ENCODE measurements at regions not wholly inside any gene's neighbourhood (a gene's known extent, or its start where the extent isn't known, plus 50 kb on each side); places are given as distances from the start of the nearest gene placed in this dataset.

DNA sequence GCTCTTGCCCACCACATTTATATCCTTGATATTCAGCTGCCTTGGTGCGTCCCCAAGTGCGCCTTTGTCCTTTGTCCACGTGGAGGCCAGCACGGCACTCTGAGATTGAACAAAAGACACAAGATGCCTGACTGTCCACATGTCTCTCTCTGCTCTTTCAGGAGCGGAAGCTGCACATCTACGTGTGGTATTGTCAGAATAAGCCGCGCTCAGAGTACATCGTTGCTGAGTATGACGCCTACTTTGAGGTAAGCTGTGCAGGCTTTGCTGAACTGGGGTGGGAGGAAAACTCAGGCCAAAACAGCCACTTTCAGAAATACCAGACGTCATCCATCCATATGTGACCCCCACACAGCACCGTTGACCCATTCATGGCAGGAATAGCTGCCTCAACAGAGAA is 72.0 kb upstream of the UMPS start:
- Histone ChIP-seq H3K36me3 (no peaks in the 10 kb centered on the region), H3K9me3 (no peaks in the 10 kb centered on the region), H3K27ac (no peak overlapping the region), H3K4me3 (replicated peaks in 1 of 3) (no peak overlapping the region), H3K4me1 (no peaks in the 10 kb centered on the region), H3K27me3 (no peaks in the 10 kb centered on the region)
- DNase-seq: no peak
- intact Hi-C loops (cut with DNase I): no loop called here
- WGBS, 2 donors: 91 to 94% methylated on average over 12 of the region's 12 CpGs
- no peak for TF ChIP-seq POLR2A (IDR thresholded peaks at IDR 0.05)

GRCh38 chr3:124659175-124659574 is 71.1 kb upstream of the UMPS start:
- H3K36me3 ChIP-seq: no peaks in the 10 kb centered on the region
- intact Hi-C loops (cut with DNase I): no loop called here
- no peak for DNase-seq
- H3K4me1 ChIP-seq: no peaks in the 10 kb centered on the region
- H3K4me3 ChIP-seq (replicated peaks in 1 of 3): no peak overlapping the region
- WGBS, 2 donors: 0 to 92% methylated on average over 1 of the region's 1 CpG
- H3K27ac ChIP-seq: no peak overlapping the region
- H3K27me3 ChIP-seq: no peaks in the 10 kb centered on the region
- no peaks in the 10 kb centered on the region for H3K9me3 ChIP-seq
- TF ChIP-seq POLR2A (IDR thresholded peaks at IDR 0.05): no peak

DNA sequence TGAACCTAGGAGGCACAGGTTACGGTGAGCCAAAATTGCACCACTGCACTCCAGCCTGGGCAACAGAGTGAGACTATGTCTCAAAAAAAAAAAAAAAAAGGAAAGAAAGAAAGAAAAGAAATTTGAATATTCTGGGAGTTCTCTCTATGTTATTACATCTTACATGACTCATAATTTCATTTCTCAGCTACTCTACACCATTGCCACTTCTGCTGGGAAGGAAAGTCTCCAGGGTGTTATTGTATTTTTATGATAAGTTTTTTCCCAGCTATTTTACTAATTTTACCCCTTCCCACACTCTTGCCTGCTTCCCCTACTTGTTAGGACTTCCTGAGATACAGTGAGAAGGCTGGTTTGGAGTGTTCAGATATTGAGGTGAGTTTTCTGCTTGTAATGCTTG is 69.7 kb upstream of the UMPS start:
- 100% methylated on average over 1 of the region's 1 CpG for WGBS, 2 donors

GRCh38 chr3:124663690-124664089 is 66.6 kb upstream of the UMPS start:
- no peaks in the 10 kb centered on the region for H3K36me3 ChIP-seq
- TF ChIP-seq, protein P1, sequence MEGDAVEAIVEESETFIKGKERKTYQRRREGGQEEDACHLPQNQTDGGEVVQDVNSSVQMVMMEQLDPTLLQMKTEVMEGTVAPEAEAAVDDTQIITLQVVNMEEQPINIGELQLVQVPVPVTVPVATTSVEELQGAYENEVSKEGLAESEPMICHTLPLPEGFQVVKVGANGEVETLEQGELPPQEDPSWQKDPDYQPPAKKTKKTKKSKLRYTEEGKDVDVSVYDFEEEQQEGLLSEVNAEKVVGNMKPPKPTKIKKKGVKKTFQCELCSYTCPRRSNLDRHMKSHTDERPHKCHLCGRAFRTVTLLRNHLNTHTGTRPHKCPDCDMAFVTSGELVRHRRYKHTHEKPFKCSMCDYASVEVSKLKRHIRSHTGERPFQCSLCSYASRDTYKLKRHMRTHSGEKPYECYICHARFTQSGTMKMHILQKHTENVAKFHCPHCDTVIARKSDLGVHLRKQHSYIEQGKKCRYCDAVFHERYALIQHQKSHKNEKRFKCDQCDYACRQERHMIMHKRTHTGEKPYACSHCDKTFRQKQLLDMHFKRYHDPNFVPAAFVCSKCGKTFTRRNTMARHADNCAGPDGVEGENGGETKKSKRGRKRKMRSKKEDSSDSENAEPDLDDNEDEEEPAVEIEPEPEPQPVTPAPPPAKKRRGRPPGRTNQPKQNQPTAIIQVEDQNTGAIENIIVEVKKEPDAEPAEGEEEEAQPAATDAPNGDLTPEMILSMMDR (IDR thresholded peaks at IDR 0.05): no peak
- no peak overlapping the region for H3K4me3 ChIP-seq (replicated peaks in 1 of 3)
- DNase-seq: no peak
- 84 to 88% methylated on average over 2 of the region's 2 CpGs for WGBS, 2 donors
- no peaks in the 10 kb centered on the region for H3K4me1 ChIP-seq
- intact Hi-C loops (cut with DNase I): no loop called here
- no peak overlapping the region for H3K27ac ChIP-seq
- H3K9me3 ChIP-seq: no peaks in the 10 kb centered on the region
- H3K27me3 ChIP-seq: no peaks in the 10 kb centered on the region

More for the DNA sequence above, 69.7 kb upstream of the UMPS start:
- Histone ChIP-seq H3K4me3 (replicated peaks in 1 of 3) (no peak overlapping the region), H3K27me3 (no peaks in the 10 kb centered on the region), H3K36me3 (no peaks in the 10 kb centered on the region), H3K9me3 (no peaks in the 10 kb centered on the region), H3K27ac (no peak overlapping the region), H3K4me1 (no peaks in the 10 kb centered on the region)
- DNase-seq: no peak
- TF ChIP-seq POLR2A (IDR thresholded peaks at IDR 0.05): no peak
- TF ChIP-seq, protein P1 (IDR thresholded peaks at IDR 0.05): no peak
- intact Hi-C loops (cut with DNase I): no loop called here

GRCh38 chr3:124664804-124665203 is 65.4 kb upstream of the UMPS start:
- Histone ChIP-seq H3K36me3 (no peaks in the 10 kb centered on the region), H3K27ac (no peak overlapping the region)
- no peak for DNase-seq

GRCh38 chr3:124666067-124666466 is 64.2 kb upstream of the UMPS start:
- WGBS, 2 donors: 88% methylated on average over 5 of the region's 5 CpGs
- intact Hi-C loops (cut with DNase I): no loop called here

More at GRCh38 chr3:124664804-124665203, 65.4 kb upstream of the UMPS start:
- WGBS, 2 donors: 96% methylated on average over 2 of the region's 2 CpGs
- H3K4me1 ChIP-seq: no peaks in the 10 kb centered on the region
- H3K9me3 ChIP-seq: no peaks in the 10 kb centered on the region
- H3K4me3 ChIP-seq (replicated peaks in 1 of 3): no peak overlapping the region
- no peak for TF ChIP-seq POLR2A (IDR thresholded peaks at IDR 0.05)
- TF ChIP-seq, protein P1 (IDR thresholded peaks at IDR 0.05): no peak
- intact Hi-C loops (cut with DNase I): no loop called here
- no peaks in the 10 kb centered on the region for H3K27me3 ChIP-seq

More at GRCh38 chr3:124666067-124666466, 64.2 kb upstream of the UMPS start:
- no peak for DNase-seq
- Histone ChIP-seq H3K36me3 (no peaks in the 10 kb centered on the region), H3K4me3 (replicated peaks in 1 of 3) (no peak overlapping the region), H3K27ac (no peak overlapping the region), H3K27me3 (no peaks in the 10 kb centered on the region), H3K9me3 (no peaks in the 10 kb centered on the region), H3K4me1 (no peaks in the 10 kb centered on the region)
- TF ChIP-seq POLR2A (IDR thresholded peaks at IDR 0.05): no peak
- TF ChIP-seq, protein P1 (IDR thresholded peaks at IDR 0.05): no peak

Data from thyroid gland (tissue), 4 donors.